Stimulated activated CD4-positive, alpha-beta T cell treated with anti-CD3 and anti-CD28 coated beads, Interleukin-2, amount 100 ng/mL, for 48 hours (primary cell): ENCODE measurements at regions not wholly inside any gene's neighbourhood (a gene's known extent, or its start where the extent isn't known, plus 50 kb on each side); places are given as distances from the start of the nearest gene placed in this dataset.
"Not testable (repeated sequence)": the region's sequence is repeated elsewhere in the genome, so short reads cannot be mapped to it uniquely, and the experiment has no call there.

Experiments used
- DNase-seq, 2 donors: peaks; one replicate each; pipeline ENCODE4 v3.0.0-alpha.2; 2020

DNA sequence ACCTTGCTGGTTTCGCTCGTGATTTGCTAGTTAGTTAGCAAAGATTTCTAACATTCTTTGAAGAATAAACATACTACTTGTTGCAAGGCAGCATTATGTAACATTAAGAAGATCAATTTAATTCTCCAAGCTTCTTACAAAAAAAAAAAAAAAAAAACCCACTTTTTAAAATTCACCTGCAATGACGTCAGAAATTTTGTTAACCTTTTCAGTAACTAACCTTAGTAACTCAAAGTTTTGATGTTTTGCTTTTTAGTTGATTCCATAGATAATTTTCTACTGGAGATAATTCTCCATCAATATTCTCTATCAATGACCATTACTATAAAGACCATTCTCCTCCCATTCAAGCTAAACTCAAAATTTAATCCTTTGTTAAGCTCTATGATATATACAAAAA lies 491.8 kb upstream of the TBL1XR1 start:
- DNase-seq: no peak

DNA sequence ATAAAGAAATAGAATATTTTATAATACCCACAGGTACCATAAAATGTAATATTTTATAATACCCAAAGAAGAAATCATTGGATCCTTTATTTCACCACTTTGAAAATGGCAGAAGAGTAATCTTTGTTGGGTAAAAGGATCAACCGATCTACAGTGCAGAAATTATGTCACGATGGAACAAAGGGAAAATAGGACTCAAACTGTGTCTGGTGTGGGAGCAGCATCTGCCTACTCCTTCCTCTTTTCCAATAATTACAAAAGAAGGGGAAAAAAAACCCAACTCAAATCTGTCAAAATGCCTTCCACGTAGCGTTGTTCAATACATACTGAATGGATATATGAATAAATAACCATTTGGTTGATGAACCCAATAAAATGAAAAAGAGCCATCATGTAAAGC lies 492.6 kb upstream of the TBL1XR1 start:
- no peak for DNase-seq

DNA sequence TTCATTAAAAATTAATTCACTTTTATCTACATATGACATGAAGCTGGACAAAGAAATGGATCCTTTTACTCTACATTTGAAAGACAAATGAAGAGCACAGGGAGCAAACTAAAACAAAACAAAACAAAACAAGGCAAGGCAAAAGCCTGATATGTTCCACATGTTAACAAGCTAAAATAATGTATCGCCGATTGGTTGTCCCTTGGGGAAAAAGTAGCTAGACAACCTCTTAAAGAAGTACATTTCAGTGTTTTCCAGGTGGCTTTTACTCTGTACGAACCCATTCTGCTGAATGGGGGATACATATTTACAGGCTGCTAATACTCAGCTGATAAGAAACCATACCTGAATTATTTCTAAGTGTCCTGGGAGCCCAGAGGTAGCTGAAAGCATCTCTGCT lies 493.0 kb upstream of the TBL1XR1 start:
- DNase-seq: no peak

DNA sequence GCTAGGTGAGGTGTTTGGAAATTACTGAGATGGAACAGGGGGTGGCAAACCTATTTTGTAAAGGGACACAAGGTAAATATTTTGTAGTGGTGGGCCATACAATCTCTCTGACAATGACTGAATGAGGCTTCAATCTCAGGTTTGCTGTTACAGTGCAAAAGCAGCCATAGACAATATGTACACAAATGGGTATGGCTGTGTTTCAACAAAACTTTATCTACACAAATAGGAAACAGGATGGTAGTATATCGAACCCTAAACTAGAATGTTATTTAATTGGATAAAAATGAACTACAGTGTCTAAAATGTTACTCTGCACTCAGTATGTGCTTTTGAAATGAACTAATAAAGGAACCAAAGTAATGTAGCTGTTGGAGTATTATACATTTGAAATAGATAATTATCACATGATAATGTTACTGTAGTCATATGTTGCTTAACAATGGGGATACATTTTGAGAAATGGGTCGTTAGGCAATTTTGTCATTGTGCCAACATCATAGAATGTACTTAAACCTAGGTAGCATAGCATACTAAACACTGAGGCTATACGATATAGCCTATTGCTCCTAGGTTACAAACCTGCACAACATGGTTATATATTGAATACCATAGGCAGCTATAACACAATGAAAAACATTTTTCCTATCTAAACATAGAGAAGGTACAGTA lies 495.2 kb upstream of the TBL1XR1 start:
- DNase-seq: no peak

DNA sequence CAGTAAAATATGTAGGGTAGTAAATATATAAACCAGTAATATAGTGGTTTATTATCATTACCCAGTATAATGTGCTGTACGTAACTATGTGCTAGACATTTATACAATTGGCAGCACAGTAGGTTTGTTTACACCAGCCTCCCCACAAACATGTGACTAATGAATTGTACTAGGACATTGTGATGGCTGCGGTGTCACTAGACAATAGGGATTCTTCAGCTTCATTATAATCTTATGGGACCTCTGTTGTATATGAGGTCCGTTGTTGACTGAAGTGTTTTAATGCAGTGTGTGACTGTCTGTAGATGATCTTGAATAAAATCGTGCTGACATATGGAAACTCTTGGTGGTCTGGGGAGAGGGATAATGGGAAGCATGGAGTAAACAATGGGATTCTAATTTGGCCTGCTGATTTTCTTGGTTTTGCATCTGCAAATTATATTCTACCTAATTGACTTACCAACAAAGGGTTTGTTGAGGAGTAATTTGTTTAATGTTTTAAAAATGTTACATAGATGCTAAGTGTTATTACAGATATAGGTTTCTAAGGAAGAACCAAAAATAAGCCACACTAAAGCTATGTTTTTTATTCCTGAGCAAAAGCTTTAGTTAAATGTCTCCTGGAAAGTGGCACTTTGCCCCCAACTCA lies 496.5 kb upstream of the TBL1XR1 start:
- no peak for DNase-seq

DNA sequence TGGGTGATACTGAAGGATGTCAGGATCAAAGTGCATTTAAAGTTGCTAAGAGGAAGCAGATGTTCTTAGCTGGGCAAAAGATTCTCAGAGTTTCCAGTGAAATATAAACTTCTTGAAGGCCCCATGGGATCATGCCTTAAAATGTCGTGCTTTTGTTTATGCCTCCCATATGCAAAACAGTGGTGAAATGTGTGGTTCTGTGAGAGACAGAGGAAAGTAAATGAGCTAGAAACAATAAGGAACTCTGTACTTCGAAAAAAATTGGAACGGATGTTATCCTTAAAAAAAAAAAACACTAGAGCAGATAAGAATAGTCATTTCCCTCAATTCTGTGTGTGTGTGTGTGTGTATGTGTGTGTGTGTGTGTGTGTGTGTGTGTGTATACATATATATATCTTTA lies 497.0 kb upstream of the TBL1XR1 start:
- no peak for DNase-seq

DNA sequence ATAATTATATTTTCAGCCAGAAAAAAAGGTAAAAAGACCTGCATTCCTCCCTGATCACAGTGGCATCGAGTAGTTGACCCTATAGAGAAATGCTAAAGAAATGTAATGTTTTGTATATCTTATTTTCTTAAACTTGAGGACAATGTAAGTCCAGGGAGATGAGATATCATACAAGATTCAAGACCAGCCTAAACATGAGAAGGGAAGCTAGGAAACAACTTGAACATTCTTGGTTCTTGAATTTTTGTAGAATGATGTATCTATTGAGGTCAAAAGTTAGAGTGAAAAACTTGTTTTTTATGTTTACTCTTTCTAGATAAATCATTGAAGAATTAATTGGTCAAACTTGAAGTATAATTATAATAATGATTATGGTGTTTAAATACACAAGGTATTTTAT lies 497.7 kb upstream of the TBL1XR1 start:
- DNase-seq: no peak

DNA sequence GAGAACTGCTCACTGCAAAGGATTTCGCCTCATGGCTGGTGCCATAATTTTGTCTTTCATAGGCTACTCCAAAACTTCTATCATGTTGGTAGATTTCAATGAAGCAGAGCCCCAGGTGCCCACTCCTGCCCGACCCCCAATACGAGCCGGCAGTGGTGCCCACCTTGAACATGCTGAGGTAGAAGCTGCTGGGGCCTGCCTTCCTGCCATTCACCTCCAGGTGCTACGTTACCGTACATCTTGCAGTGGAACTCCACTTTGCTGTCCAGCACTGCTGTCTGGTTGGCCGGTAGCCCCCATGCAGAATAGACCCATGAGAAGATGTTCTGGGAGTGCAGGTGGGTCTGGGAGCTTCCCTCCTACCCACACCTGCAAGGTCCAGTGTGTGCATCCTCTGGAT lies 502.8 kb upstream of the TBL1XR1 start:
- DNase-seq: no peak

DNA sequence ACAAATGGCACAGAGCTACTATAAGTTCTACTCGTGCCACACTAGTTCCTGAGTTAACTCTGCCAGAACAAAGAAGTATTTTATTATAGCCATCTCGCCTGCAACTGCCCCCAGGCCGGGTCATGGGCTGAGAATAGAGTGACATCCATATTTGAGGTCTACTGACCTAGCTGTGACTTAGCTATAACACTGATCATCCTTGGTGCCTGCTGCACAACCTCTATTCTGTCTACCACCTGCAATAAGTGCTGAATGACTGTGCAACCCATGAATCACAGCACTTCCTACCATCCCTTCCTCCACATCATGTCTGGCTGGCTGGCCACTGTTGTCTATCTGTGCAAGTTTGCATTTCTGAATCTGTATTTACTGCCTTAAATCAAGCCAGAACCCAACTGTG lies 506.5 kb upstream of the TBL1XR1 start:
- DNase-seq: no peak

DNA sequence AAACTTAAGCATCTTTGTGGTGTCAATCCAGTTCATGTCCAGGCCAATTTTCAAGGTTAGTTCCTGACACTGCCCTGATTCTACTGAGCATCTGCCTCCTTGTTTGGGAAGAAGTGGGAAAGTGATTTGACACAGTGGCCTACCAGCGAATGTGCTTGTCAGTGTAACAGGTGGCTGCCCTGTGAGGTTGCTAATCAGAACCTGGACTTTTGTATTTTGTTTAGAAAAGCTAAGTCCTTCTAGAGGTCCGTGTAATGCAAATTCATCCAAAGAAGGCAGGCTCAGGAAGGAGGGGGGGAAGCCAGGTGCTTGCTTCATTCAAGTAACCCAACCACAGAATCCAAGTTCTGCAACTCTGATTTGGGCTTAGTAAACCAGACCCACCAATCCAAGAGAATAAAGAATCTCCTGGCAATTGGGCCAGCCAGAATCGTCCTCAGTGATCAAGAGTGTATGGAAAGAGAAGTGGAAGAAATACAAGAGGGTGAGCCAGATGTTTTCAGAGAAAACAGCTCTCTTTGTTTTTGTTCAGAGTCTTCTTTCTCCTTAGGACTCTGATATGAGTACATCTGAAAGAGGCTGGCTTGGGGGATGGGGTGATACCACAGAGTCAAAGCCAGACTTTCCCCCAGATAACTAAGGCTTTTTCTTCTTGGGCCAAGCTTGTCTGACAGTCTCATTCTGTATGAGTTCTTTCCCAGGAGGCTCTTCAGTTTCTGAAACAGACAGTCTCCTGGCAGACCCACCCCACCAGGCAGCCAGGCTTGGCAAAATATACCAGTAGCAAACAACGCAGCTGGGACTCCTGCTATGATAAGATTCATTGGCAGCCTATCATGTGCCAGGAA lies 508.9 kb upstream of the TBL1XR1 start:
- no peak for DNase-seq

DNA sequence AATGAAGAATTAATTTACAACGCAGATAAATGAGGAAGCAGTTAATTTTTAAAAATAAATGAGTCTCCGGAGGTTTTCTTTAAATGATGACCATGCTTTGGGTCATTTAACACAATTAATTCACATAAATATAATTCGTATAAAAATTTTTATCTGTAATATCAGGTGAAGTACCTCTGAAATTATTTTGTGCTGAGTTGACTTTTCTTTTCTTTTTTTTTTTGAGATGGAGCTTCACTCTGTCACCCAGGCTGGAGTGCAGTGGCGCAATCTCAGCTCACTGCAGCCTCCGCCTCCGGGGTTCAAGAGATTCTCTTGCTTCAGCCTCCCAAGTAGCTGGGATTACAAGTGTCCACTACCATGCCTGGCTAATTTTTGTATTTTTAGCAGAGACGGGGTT lies 512.2 kb upstream of the TBL1XR1 start:
- DNase-seq: not testable (repeated sequence)

DNA sequence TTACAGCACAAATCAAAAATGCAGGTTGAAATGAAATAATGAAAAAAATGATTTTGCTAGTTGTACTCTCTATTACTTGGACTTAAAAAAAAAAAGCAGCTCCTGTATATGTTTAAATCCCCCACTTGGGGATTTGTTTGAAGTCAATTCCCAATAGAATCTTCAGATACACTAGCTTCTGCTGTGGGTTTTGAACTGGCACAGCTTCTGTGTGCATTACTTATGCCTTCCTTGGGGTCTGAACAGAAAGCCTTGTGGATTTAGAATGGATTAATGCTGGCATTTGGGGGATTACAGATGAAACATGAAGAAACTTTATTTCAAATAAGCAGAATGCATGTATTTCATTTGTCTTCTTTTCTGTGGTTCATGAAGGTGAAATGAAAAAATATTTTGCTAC lies 513.2 kb upstream of the TBL1XR1 start:
- no peak for DNase-seq

DNA sequence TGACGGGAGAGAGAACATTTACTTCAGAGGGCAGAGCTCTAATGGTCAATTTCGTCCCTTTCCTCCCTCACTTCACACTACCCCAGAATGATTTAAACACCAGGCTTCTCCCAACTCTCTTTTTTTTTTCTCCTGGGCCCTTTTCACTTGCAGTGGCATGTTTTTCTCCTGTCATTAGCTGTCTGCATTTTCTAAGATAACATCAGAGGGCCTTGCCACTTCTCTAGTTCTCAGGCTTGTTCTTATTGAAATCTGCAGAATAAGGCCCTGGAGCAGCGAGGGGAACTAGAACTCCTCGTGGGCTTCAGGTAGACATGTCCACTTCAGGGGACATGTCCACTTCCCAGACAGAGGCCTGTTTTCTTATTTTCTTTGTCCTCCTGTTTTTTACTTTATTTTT lies 514.4 kb upstream of the TBL1XR1 start:
- no peak for DNase-seq

DNA sequence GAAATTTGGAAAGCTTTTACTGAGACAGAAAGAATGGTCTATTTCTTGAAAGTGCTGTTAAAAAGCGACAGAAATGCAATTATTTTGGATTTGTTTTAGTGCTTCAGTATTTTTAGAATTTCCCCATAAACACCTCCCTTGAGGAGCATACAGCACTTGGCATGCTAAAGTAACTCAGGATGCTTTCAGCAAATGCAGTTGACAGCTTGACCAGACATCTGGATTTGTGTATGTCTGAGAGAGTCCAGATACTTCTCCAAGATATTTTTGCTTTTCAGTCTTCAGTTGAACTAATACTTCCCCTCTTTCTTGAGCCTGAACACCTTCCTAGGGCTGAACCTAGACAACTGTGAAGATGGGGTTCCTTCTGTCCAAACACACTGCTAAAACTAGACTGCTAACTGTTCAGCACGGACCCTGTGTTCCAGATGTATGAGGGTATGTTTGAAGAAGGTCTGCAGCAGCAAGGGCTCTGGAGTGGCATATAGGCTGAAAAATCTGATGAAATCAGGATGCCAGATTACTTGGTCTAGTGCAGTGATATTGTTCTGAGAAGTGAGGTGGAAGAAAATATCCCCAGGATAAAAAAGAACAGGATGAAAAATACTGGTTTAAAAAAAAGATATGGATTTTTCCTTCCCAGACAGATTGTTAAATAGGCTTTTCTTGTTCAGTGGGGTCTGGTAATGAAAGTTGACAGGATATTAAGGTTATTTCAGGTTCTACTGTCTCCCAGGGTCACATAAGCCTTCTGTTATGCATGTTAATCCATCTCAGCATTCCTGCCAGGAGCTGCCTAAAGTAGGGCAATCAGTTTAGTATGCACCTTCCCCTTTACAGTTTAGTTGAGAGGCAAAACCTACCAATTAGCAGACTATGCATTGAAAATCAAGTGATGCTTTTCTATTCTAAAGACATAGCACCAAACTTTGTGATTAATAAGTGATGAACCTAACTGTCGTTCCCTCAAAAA lies 516.9 kb upstream of the TBL1XR1 start:
- DNase-seq: no peak

DNA sequence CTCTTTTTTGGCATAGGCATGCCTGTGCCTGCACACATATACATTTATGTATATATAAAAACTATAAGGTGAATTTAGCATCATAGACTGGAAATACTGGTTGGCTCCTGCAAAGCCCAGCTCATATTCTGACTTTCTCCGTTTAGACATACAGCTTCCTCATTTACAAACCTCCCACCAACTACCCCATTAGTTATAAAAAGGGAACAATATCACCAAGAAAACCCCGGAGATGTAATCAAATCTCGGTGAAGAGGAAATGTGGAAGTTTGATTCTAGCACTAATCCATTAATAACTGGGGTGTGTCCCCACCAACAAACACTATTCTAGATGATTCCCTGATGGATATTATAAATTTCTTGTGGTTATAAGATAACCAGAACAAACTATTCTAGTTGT lies 517.7 kb upstream of the TBL1XR1 start:
- no peak for DNase-seq

DNA sequence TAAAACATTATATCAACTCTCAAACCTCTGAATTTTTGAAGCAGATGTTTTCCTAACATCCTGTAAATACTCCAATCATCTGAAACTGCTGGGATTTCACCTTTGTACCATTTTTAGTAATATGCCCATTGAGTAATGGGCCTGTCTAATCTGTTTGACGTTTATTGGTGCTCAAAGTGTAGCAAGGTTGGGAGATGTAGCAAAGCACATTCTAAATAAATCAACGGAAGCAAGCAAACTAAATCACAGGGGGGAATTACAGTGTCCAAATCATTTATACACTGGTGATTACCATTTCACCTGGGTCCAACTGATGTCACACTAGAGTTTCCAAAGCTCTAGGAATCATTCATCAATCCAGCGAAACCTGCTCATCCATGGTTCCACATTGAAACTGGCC lies 518.7 kb upstream of the TBL1XR1 start:
- DNase-seq: no peak

DNA sequence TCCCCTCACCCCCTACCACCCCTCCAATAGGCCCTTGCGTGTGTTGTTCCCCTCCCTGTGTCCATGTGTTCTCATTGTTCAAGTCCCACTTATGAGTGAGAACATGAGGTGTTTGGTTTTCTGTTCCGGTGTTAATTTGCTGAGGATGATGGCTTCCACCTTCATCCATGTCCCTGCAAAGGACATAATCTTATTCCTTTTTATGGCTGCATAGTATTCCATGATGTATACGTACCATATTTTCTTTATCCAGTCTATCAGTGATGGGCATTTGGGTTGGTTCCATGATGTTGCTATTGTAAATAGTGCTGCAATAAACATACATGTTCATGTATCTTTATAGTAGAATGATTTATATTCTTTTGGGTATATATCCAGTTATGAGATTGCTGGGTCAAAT lies 523.6 kb upstream of the TBL1XR1 start:
- DNase-seq: not testable (repeated sequence)

DNA sequence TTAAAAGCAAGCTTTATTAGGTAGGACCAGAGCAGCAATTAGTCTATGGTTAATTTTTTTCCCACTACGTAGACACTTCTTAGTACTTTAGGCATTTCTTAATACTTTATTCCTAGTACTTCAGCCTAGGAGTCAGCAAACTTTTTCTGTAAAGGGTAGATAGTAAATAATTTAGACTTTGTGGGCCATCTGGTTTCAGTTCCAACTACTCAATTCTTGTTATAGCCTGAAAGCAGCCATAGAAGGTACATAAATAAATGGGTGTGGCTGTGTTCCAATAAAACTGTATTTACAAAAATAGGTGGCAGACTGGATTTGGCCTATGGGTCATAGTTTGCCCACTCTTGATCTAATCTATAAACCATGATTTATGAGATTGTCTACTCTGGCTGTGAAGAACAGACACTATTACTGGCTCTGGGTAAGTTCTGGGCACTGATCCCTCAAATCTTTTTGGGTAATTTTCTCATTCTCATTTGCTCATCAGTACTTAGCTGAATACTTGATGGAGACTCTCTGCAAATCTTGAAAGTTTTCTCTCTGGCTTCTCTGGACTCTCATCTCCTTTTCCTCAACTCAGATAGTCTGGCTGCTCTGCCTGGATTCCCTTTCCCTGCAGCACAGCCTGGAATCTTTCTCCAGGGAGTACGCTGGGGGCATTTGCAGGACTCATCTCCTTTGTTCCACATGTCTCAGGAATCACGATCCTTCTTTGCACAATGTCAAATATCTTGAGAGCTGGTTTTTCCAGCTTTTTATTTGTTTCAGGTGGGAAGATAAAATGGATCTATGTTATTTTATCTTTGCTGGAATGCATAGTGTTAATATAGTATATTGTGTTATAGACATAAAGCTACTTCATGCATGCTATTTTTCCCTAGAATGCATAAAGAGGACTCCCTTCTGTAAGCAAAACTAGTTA lies 524.8 kb upstream of the TBL1XR1 start:
- DNase-seq: no peak

DNA sequence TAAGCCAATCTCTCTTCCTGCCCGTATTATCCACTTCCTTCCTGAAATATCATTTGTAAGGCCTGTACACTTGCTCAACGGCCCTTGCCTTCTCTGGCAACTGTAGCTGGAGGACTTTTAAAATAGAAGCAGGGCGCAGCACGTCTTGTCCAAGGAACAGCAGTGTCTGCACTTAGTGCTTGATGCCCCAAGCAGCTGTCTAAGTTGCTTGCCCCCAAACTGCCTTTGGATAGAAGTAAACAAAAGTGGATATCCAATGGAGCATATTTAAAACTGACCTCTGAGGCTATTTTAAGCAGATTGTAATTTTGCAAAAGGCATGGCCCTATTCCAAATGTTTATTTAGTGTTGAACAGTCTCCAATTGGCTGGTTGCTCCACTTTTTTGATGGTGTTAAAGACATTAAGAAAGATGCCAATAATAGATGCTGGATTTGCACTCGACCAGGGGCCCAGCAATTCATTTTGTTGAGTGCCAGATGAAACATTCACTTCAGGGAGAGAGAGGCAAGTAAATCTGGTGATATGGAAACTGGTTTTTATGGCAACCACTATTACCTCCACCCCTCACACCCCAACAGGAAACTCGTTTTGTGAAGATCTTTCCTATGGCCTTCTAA lies 526.8 kb upstream of the TBL1XR1 start:
- no peak for DNase-seq

DNA sequence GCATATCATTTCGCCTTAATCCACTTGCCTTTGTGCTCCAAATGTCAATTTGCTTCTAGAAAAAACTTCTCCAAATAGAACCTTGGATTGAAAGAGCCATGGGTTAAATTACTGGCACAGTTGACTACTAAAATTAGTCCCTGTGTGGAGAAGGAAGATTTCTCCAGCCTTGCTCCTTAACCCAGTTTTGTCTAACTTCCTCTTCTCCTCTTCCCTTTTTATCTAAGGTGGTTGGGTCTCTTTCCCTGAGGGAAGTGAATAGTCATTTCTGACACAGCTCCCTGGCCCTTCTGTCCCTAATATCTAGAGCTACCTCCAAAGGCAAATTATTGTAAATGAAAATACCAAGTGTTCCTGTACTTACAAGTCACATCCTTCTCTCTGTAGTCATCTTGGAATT lies 527.9 kb upstream of the TBL1XR1 start:
- no peak for DNase-seq

DNA sequence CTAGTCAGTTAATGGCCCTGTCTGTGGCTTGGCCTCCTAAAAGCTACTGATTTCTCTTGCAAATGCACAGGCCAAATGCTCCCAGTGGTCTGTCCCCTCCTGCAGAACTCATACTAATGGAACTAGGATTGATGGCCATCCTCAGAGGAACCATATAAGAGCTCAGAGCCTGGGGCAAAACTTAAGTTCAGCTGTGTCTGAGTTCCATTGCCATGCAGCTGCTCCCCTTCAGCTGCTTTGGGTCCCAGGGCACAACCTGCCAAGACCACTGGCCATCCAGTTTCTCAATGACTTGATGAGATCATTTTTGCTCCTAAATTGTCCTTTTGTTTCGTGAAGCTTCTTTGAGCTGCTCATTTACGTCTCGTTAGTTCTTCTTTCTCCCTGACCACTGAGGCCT lies 529.5 kb upstream of the TBL1XR1 start:
- DNase-seq: no peak
